GM13976 (cell line): ENCODE measurements at regions not wholly inside any gene's neighbourhood (a gene's known extent, or its start where the extent isn't known, plus 50 kb on each side); places are given as distances from the start of the nearest gene placed in this dataset.
"Not testable (repeated sequence)": the region's sequence is repeated elsewhere in the genome, so short reads cannot be mapped to it uniquely, and the experiment has no call there.

Experiments
- DNase-seq: peaks from one replicate; pipeline ENCODE4 v3.0.0; 2012; ENCODE audit warnings: low spot score
- CTCF ChIP-seq: IDR thresholded peaks from 2 replicates; pipeline ENCODE4 v1.5.1; 2012; ENCODE audit warnings: borderline replicate concordance, mild to moderate bottlenecking; ENCODE audit not compliant: insufficient read depth; ENCODE audit errors: extremely low read depth, missing control alignments, control extremely low read depth
- in situ Hi-C: fragments of 300-500 bp; cut with MboI; formaldehyde crosslinking; loops from one replicate; pipeline ENCODE4 v1.12.0; 2022; ENCODE audit warnings: low sequenced_read_pairs, mixed read lengths, inconsistent platforms; ENCODE audit not compliant: unreplicated experiment

- DNase-seq = no peak
- TF ChIP-seq CTCF = no peak
- in situ Hi-C loops = no loop called here
Measured at GRCh38 chr7:20906801-20907453, 120.2 kb upstream of the SP8 start.

GRCh38 chr7:20911081-20911480 lies 124.4 kb upstream of the SP8 start:
- TF ChIP-seq CTCF = no peak
- DNase-seq = no peak

GRCh38 chr7:20913853-20914252 lies 127.2 kb upstream of the SP8 start:
- TF ChIP-seq CTCF = no peak
- no peak for DNase-seq
- in situ Hi-C loops = no loop called here

More at GRCh38 chr7:20911081-20911480, 124.4 kb upstream of the SP8 start:
- in situ Hi-C loops = no loop called here

GRCh38 chr7:20916311-20916710 lies 129.6 kb upstream of the SP8 start:
- no peak for TF ChIP-seq CTCF
- in situ Hi-C loops = no loop called here
- DNase-seq = no peak

GRCh38 chr7:20917603-20918002 lies 130.9 kb upstream of the SP8 start:
- DNase-seq = no peak
- TF ChIP-seq CTCF = no peak
- in situ Hi-C loops = no loop called here

- in situ Hi-C loops = no loop called here
- no peak for TF ChIP-seq CTCF
- no peak for DNase-seq
Measured at GRCh38 chr7:20918156-20918555, 131.5 kb upstream of the SP8 start.

GRCh38 chr7:20927178-20927577 lies 140.5 kb upstream of the SP8 start:
- in situ Hi-C loops, DNase-seq: not testable (repeated sequence)
